DMS53 (cell line): ENCODE measurements at regions not wholly inside any gene's neighbourhood (a gene's known extent, or its start where the extent isn't known, plus 50 kb on each side); places are given as distances from the start of the nearest gene placed in this dataset.

Source experiments
- DNase-seq: peaks from one replicate; lab custom pipeline; 2025; lab: John Stamatoyannopoulos, UW

- DNase-seq = no peak
Observed at GRCh38 chr7:155360495-155361345, 63.0 kb downstream of the INSIG1 start.

DNA sequence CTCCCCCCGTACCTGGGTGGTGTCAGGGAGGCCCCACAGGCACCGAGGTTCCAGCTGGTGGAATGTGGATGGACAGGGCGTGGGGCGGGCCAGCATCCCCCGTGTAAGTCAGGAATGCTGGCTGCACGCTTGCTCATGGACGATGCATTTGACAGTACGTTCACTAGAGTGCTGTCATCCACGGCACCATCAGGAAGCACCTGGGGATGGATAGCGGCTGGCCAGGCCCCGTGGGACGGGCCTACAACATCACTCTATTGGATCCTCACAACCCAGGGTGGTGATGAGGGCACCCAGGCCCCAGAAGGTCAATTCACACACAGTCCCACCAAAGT is 63.6 kb downstream of the INSIG1 start:
- no peak for DNase-seq

GRCh38 chr7:155361947-155362346 is 64.3 kb downstream of the INSIG1 start:
- no peak for DNase-seq

DNA sequence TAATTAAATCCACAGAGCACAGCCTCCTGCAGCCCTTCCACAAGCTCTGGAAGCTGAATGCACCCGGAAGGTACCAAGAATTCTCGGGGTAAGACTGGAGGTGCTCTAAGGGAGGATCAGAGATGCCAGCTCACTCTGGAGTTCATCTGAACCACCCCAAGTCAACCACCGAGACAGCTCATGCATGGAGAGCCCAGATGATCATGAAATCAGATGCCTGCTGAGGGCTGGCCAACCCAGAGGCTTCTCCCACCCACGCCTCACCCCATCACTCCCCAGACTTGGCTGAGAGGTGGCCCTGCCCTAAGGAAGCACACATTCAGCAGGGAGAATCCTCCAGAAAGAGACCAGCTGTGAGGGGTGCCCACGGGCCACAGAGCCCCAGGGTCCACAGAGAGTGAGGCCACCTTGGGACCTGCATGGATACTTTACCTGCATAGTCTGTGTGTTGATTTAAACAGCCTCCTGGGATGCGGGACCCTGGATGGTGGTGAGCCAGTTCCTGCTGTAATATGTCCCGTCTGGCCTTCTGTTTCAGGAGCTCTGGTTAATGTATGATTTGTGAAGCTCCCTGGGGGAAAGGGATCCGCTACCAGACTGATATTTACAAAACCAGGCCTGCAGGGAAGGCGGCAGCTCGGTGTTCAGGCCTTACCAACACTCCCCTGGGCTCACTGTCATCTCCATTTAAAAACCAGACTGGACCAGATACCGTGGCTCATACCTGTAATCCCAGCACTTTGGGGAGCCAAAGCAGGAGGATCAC is 64.9 kb downstream of the INSIG1 start:
- no peak for DNase-seq

DNA sequence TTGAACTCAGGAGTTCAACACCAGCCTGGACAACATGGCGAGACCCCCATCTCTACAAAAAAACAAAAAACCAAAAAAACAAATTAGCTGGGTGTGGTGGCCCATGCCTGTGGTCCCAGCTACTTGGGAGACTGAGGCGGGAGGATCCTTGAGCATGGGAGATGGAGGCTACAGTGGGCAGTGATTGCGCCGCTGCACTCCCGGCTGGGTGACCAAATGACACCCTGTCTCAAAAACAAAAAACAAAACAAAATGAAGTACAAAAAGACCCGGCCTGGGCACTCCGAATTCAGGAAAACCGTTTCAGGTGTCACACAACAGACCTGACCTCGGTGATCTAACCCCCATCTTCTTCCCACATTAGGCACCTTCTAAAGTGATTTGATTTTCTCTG is 65.5 kb downstream of the INSIG1 start:
- no peak for DNase-seq

GRCh38 chr7:155363852-155364600 is 66.3 kb downstream of the INSIG1 start:
- DNase-seq = no peak

- no peak for DNase-seq
Observed at GRCh38 chr7:155365146-155365874, 67.6 kb downstream of the INSIG1 start.

GRCh38 chr7:155368894-155369600 is 71.4 kb downstream of the INSIG1 start:
- no peak for DNase-seq

GRCh38 chr7:155369766-155370165 is 72.1 kb downstream of the INSIG1 start:
- no peak for DNase-seq

DNA sequence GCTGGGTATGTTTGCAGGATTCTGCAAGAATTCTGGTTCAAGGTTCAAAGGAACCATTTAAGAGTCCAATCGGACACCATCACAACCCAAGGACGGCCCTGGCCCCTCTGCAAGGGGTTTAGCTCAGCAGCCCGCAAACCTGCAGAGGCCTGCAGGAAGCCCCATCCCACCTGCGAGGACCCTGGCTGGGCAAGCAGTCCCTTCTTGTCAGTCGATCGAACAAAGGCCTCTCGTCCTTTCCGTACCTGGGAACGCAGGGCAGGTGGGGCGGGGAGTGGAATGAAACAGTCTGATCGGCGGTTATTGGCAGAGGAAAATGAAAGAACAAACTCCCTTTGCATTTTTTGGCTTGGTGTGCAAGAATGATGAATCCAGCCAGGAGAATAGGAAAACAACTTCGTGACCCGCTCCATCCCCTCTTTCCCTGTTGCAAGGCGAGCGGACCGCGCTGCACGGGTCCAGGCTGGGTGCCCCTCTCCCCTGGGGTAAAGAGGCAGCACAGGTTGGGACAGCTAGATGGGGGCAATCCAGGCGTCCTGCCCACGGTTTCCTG is 73.7 kb downstream of the INSIG1 start:
- no peak for DNase-seq

DNA sequence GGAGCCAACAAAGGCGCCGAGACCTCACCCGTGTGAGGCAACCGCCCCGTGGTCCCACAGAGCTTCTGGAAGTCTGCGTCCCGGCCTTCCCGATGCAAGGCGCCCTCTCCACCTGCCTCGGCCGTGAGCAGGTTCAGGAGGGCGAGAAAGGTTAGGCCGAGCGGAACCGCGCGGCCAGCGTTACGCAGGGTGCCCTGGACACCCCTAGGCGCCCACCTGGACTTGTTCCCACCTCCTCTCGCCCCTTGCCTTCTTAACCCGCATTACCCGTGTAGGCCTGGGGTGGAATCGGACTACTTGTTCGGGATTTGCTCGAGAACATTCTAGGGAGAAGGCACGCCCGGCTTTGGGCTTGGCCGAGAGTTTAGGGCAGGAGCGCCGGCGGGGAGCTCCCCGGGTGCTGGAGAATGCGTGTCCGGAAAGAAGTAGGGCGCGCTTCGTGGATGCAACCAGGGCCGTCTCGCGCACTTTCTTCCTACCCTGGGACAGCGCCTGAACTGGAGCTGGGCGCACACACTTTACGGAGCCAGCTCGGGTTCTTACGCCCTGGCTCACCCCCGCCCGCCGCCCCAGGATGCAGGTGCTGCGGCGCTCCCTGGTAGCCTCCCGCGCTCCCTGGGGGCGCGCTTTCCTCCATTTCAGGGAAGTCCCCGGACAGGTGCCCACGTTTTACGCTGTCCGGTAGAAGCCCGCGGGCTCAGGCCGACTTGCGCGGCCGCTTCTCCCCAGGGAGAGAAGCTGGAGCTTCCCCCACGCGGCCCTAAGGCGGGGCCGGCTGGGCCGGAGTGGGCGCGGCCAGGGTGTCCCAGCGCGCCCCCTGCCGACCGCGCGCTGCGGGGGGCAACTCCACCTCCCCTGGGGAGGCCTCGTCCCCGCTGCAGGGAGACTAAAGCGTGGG is 74.5 kb downstream of the INSIG1 start:
- DNase-seq = no peak

- DNase-seq = no peak
Observed at GRCh38 chr7:155372782-155373358, 75.2 kb downstream of the INSIG1 start.

DNA sequence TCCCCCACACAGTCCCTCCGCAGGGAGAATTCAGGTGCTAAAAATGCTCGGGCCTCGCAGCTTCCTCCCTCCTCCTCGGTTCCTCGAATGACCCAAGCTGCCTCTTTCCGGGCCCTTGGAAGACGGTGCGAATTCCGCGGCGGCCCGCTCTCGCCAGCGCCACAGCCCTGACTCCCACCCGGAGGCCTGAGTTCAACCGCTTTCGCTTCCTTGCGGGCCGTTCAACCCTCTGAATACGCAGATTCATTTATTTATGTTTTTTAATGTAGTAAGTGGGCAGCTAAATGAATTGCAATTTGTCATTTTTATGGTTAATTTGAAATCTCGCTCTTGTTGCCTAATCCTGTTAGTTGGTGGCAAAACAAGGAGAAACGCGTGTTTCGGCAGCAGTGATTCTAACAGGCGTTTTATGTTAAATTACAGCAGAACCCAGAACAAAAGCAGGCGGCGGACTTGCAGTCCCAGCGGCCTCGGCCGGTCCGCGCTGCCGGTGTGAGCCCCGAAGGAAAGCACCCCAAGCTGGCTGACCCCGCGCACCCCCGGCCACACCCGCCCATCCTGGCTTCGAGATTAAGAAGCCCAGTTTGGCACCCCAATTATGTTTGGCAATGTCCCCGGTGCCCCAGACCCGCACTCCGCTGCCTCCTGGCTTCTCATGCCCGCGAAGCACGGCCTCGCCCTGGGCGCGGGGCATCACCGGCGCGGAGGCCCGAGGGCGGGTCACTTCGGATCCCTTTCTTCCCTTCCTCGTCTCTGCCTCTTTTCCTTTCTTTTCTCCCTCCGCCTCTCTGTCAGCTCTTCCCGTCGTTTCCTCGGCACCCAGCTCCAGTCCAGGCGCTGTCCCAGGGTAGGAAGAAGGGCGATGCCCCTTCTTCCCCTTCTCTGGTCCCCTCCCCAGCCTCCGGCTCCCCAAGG is 75.9 kb downstream of the INSIG1 start:
- no peak for DNase-seq

GRCh38 chr7:155374276-155375252 is 76.9 kb downstream of the INSIG1 start:
- no peak for DNase-seq

DNA sequence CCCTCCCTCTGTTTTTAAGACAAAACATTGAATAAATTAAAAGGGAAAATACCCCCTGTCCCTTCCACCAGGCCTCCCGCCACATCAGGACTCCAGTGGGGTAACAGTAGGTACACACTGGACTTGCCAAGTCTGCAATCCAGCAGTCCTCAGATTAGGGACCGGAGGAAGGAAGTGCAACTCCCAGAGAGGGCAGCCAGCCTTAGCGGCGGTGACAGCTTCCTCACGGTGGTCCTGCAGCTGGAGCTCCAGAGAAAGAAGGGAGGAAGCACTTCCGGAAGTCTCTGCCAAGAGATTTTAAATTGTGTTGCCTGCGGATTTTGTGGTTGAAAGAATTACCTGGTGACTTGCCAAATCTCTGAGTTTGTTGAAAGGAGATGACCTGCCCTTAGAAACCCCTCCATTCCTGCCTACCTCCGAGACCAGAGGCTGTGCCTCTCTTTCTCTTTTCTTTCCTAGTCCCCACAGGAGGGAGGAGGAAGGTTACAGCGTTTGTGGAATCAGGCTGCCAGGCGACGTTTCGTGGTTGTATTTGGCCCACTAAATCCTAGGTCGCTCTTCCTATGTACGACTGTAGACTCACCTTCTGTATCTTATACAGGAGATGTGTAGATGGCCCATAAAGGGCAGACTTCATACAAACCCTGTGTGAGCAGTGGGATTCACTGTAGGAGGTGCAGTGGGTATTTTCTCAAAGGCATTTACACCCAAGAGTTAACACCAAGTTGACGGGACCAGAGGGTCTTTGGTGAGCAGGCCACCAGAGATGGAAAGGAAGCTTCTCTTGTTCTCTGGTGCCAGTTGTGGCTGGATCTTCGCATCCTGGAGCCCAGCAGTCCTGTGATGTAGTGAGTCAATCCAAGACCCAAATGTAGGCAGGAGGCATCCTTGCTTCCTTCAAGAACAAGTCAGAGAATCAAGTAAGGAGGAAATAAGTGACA is 77.9 kb downstream of the INSIG1 start:
- DNase-seq = no peak
